HG02763 (cell line): ENCODE measurements at regions not wholly inside any gene's neighbourhood (a gene's known extent, or its start where the extent isn't known, plus 50 kb on each side); places are given as distances from the start of the nearest gene placed in this dataset.
"Not testable (repeated sequence)": the region's sequence is repeated elsewhere in the genome, so short reads cannot be mapped to it uniquely, and the experiment has no call there.

Source experiments
- ATAC-seq: cut with Tn5 transposase; IDR thresholded peaks from one replicate; pipeline ENCODE4 v1.9.1; 2021; ENCODE audit warnings: mild to moderate bottlenecking, moderate library complexity; ENCODE audit not compliant: unreplicated experiment

GRCh38 chr6:14997507-14997906, 248.4 kb upstream of the JARID2 start:
- ATAC-seq: no peak

- ATAC-seq: no peak
Observed at GRCh38 chr6:14999106-14999505, 246.8 kb upstream of the JARID2 start.

GRCh38 chr6:15001326-15001910, 244.5 kb upstream of the JARID2 start:
- no peak for ATAC-seq

DNA sequence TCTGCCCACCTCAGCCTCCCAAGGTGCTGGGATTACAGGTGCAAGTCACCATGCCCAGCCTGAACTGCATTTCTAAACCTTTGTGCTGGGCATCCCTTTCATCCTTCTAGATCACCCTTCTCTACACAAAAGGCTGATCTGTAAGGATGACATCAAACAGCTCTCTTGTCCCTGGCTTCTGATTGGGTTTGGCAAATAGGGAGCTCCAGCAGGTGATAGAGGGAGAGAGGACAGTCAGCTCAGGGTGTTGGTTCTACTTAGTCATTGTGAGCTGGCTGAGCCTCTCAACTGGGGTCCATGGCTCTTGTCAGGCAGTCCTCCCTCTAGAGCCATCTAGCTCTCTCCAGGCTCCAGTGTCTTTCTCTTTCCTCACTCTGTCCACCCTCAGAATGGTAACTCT, 237.6 kb upstream of the JARID2 start:
- ATAC-seq: no peak

GRCh38 chr6:15014958-15015357, 230.9 kb upstream of the JARID2 start:
- ATAC-seq: no peak

GRCh38 chr6:15016813-15017212, 229.1 kb upstream of the JARID2 start:
- ATAC-seq: no peak

GRCh38 chr6:15017261-15017660, 228.6 kb upstream of the JARID2 start:
- ATAC-seq: no peak

GRCh38 chr6:15017803-15018202, 228.1 kb upstream of the JARID2 start:
- no peak for ATAC-seq

GRCh38 chr6:15020119-15020770, 225.6 kb upstream of the JARID2 start:
- no peak for ATAC-seq

DNA sequence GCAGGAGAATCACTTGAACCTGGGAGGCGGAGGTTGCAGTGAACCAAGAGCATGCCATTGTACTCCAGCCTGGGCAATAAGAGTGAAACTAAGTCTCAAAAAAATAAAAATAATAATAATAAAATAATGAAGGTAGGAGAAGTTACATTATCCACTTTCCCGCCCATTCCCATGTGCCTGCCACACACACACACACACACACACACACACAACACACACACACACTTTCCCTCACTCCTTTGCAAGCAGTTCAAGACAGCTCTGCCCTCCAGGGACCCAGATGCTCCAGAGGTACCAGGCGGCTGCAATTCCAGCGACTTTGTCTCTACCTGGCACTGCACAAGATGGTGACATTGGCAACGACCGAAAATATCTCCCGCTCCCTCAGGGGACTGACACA, 224.8 kb upstream of the JARID2 start:
- ATAC-seq: no peak

- ATAC-seq: not testable (repeated sequence)
Observed at GRCh38 chr6:15023018-15023417, 222.9 kb upstream of the JARID2 start.

DNA sequence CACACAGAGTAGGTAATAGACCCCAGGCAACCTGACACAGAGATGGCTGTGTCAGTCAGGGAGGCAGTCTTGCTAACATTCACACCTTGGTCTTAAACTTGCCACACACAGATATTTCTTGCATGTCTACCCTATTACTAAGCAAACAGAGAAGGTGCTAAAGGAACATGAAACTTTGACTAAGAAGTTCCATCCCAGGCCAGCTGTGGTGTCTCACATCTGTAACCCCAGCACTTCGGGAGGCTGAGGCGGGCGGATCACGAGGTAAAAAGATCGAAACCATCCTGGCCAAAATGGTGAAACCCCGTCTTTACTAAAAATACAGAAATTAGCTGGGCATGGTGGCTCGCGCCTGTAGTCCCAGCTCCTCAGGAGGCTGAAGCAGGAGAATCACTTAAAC, 222.4 kb upstream of the JARID2 start:
- ATAC-seq: peak; percentile 84

GRCh38 chr6:15025446-15025845, 220.4 kb upstream of the JARID2 start:
- ATAC-seq: no peak

DNA sequence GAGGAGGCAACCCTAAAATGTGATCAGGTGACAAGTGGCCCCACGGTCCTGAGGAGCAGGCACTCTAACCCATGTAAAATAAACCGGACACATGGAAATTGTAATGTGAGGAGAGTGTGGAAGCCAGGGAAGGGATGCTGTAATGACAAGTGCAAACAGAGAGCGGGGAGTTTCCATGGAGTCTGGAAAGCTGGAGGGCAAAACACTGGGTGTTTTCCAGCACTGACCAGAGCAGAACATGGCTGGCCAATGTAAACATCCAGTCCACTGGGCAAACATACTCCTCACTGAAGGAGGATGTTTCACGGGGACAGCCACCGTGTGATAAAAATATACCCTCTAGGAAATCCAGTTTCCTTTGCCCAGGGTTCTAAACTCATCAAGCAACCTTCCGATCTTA, 219.0 kb upstream of the JARID2 start:
- ATAC-seq: no peak

GRCh38 chr6:15027472-15027871, 218.4 kb upstream of the JARID2 start:
- no peak for ATAC-seq

DNA sequence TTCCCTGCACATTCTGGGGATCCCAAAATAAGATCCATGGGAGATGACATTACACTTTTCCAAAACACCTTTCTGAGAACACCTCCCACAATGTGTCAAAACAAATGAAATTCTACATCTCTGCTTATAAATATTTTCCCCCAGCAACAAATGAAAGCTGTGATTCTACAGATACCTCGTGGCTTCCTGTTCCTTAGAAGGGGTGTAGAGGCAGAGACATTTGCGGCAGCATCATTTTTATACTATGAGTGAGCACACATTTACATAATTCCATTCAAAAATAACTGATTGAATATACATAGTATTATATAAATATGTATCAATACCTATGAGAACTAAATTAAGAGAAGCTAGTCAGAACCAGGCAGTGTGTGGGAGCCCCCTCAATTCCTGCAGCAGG, 213.9 kb upstream of the JARID2 start:
- no peak for ATAC-seq

DNA sequence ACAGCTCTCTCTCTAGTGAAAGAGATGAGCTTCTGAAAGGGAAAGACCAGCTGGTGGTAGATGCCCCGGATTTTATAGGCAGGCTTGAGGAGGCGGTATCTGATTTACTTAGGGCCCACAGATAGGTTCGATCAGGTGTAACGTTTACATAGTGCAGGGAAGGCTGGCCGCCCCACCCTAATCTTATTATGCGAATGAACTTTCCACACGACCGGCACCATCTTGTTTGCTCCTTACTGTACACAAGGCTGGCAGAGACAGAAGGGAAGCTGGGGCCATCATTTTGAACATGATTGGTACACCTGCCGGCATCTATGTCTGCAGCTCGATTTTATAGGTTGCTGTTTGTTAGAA, 212.0 kb upstream of the JARID2 start:
- no peak for ATAC-seq

DNA sequence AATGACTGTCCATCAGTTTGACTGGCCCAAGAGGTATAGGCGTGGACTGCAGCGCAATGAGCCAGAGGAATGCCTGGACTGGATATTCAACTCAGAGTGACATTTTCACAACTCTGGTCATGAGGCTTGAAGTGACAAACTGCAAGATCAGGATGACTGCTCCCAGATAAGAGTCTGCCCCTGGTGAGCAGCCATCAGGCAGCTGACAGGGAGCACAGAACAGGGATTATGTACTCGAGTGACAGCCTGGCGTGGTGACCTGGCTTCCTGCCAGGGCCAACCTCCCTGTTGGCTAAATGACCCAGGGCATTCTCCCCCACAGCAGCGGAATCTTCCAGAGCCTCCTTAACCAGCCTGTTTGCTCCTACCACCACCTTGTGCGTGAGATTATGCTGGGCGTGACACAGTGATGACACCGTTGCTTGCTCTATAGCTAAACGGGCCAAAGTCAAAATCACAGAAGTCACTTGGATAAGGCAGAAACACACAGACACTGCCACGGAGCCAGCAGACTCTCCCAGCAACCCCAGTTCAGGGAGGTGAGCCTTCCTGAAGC, 209.1 kb upstream of the JARID2 start:
- no peak for ATAC-seq

DNA sequence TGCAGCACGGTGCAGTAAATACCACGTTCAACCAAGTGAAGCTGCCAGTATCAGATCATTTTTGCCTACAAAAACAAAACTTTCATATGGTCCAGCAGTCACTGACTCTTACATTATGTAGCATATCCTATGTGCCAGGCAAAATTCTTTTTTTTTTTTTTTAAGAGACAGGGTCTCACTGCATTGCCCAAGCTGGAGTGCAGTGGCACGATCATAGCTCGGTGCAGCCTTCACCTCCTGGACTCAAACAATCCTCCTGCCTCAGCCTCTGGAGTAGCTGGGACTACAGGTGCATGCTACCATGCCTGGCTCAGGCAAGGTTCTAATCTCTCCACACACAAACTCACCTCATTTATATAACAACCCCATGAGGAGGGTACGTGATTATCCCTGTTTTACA, 208.6 kb upstream of the JARID2 start:
- no peak for ATAC-seq

DNA sequence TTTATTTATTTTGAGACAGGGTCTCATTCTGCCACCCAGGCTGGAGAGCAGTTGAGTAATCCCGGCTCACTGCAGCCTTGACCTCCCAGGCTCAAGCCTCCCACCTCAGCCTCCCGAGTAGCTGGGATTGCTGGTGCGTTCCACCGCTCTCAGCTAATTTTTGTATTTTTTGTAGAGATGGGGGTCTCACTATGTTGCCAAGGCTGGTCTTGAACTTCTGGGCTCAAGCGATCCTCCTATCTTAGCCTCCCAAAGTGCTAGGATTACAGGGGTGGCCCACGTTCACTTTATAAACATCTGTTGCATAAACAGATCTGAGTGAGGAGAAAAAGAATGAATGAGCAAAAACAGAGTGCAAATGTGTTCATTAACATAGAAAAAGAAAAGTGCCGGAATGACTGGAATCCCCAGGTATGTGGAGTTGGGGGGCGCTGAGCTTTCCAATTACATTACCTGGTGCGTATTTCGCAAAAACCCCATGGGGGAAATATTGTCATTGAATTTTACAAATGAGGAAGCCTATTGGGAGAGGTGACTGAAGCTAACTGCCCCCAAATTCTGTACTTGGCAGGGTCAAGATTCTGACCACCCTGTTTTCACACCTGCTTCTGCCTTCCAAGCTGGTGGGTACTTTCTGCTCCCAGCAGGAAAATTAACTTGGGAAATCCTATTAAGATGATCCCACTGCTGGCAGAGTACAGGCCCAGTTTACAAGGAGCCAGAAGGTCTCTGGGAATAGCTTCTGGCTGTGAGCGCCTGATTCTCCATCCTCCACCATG, 207.7 kb upstream of the JARID2 start:
- ATAC-seq: no peak

DNA sequence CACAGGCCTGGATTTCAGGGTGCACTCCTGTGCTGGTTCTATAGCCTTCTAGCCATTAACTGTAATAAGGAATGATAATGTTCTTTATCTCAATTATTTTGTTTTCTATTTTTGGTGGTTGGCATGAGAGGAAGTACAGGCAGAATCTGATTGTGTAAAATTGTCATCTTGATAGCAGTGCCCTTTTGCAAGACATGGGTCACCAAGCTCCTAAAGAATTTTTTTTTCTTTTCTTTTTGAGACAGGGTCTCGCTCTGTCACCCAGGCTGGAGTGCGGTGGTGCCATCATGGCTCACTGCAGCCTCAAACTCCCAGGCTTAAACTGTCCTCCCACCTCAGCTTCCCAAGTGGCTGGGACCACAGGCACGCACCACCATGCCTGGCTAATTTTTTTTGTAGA, 206.7 kb upstream of the JARID2 start:
- no peak for ATAC-seq

GRCh38 chr6:15042938-15043337, 202.9 kb upstream of the JARID2 start:
- no peak for ATAC-seq
